Cerebellar cortex (tissue), 1 donor: ENCODE measurements at regions not wholly inside any gene's neighbourhood (a gene's known extent, or its start where the extent isn't known, plus 50 kb on each side); places are given as distances from the start of the nearest gene placed in this dataset.

Experiments
- DNase-seq: peaks from one replicate; pipeline ENCODE4 v3.0.0-alpha.2; 2015; ENCODE audit warnings: low spot score

- no peak for DNase-seq
These were observed 61.6 kb downstream of the LSM5 start for GRCh38 chr7:32428546-32428945.

- peak; percentile 55 for DNase-seq
These were observed 62.4 kb downstream of the LSM5 start for GRCh38 chr7:32427769-32428291.

- DNase-seq = no peak
These were observed 73.3 kb downstream of the LSM5 start for GRCh38 chr7:32416846-32417245.

- DNase-seq = no peak
These were observed 74.2 kb downstream of the LSM5 start for GRCh38 chr7:32415936-32416335.

GRCh38 chr7:32415519-32415918 is 74.7 kb downstream of the LSM5 start:
- no peak for DNase-seq

GRCh38 chr7:32412471-32412870 is 77.7 kb downstream of the LSM5 start:
- DNase-seq = no peak

- no peak for DNase-seq
These were observed 79.6 kb downstream of the LSM5 start for GRCh38 chr7:32410545-32410944.

- no peak for DNase-seq
These were observed 83.8 kb downstream of the LSM5 start for GRCh38 chr7:32406386-32406785.

- DNase-seq = no peak
These were observed 86.5 kb downstream of the LSM5 start for GRCh38 chr7:32403463-32404229.

- no peak for DNase-seq
These were observed 89.5 kb downstream of the LSM5 start for GRCh38 chr7:32400676-32401075.

- no peak for DNase-seq
These were observed 90.9 kb downstream of the LSM5 start for GRCh38 chr7:32399311-32399710.

- DNase-seq = no peak
These were observed 95.0 kb downstream of the LSM5 start for GRCh38 chr7:32395168-32395567.

GRCh38 chr7:32393861-32394260 is 96.3 kb downstream of the LSM5 start:
- no peak for DNase-seq

- no peak for DNase-seq
These were observed 100.0 kb downstream of the LSM5 start for GRCh38 chr7:32390210-32390609.

- DNase-seq = no peak
These were observed 104.7 kb downstream of the LSM5 start for GRCh38 chr7:32385316-32385956.

GRCh38 chr7:32381024-32381601 is 109.1 kb downstream of the LSM5 start:
- no peak for DNase-seq

GRCh38 chr7:32379510-32380112 is 110.6 kb downstream of the LSM5 start:
- DNase-seq = no peak

GRCh38 chr7:32378988-32379387 is 111.2 kb downstream of the LSM5 start:
- no peak for DNase-seq

- DNase-seq = no peak
These were observed 125.6 kb downstream of the LSM5 start for GRCh38 chr7:32364581-32364980.

- no peak for DNase-seq
These were observed 130.1 kb downstream of the LSM5 start for GRCh38 chr7:32360127-32360526.

GRCh38 chr7:32357535-32358277 is 132.5 kb downstream of the LSM5 start:
- DNase-seq = peak; percentile 59

GRCh38 chr7:32347244-32347828 is 142.8 kb downstream of the LSM5 start:
- DNase-seq = no peak
